ENCODE measurements at regions not wholly inside any gene's neighbourhood (a gene's known extent, or its start where the extent isn't known, plus 50 kb on each side); places are given as distances from the start of the nearest gene placed in this dataset.

- TF ChIP-seq, protein P1, sequence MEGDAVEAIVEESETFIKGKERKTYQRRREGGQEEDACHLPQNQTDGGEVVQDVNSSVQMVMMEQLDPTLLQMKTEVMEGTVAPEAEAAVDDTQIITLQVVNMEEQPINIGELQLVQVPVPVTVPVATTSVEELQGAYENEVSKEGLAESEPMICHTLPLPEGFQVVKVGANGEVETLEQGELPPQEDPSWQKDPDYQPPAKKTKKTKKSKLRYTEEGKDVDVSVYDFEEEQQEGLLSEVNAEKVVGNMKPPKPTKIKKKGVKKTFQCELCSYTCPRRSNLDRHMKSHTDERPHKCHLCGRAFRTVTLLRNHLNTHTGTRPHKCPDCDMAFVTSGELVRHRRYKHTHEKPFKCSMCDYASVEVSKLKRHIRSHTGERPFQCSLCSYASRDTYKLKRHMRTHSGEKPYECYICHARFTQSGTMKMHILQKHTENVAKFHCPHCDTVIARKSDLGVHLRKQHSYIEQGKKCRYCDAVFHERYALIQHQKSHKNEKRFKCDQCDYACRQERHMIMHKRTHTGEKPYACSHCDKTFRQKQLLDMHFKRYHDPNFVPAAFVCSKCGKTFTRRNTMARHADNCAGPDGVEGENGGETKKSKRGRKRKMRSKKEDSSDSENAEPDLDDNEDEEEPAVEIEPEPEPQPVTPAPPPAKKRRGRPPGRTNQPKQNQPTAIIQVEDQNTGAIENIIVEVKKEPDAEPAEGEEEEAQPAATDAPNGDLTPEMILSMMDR (IDR thresholded peaks at IDR 0.05; ENCODE audit: unreplicated experiment), result no peak
- Mint-ChIP-seq H3K4me1 (peaks cover 40% of the 10 kb centered on the region), H3K27ac (no peak overlapping the region), H3K4me3 (no peak overlapping the region), H3K27me3 (ENCODE audit: low read depth) (no peaks in the 10 kb centered on the region), H3K36me3 (no peaks in the 10 kb centered on the region), H3K9me3 (peaks cover 6% of the 10 kb centered on the region)
- DNase-seq (ENCODE audit: low spot score in 2 of 2, unreplicated experiment in 2 of 2), result no peak
Measured at GRCh38 chr4:156195914-156196313, 242.2 kb upstream of the CTSO start.

DNA sequence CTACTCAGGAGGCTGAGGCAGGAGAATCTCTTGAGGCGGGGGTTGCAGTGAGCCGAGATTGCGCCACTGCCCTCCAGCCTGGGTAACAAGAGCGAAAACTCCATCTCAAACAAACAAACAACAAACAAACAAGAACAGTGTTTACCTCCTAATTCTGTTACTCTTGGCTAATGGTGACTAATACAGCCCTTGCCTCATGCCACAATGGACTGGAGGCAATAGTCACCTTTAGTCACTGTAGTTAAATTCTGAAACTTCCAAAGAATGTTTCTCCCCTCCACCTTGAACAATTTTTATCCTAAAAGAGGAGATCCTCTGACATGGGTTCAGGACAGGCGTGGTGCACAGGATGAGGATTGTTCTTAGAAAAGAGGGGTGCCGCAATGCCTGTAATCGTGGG, 241.2 kb upstream of the CTSO start:
- no peak overlapping the region for H3K27ac Mint-ChIP-seq
- H3K9me3 Mint-ChIP-seq, result peaks cover 6% of the 10 kb centered on the region
- H3K4me1 Mint-ChIP-seq, result peaks cover 46% of the 10 kb centered on the region
- no peak for DNase-seq (ENCODE audit: low spot score in 2 of 2, unreplicated experiment in 2 of 2)
- TF ChIP-seq, protein P1 (IDR thresholded peaks at IDR 0.05; ENCODE audit: unreplicated experiment), result no peak
- H3K27me3 Mint-ChIP-seq (ENCODE audit: low read depth), result no peaks in the 10 kb centered on the region
- no peaks in the 10 kb centered on the region for H3K36me3 Mint-ChIP-seq
- H3K4me3 Mint-ChIP-seq, result no peak overlapping the region

- Mint-ChIP-seq H3K27me3 (ENCODE audit: low read depth) (no peaks in the 10 kb centered on the region), H3K36me3 (no peaks in the 10 kb centered on the region), H3K27ac (no peak overlapping the region), H3K4me3 (no peak overlapping the region), H3K4me1 (peaks cover 53% of the 10 kb centered on the region), H3K9me3 (peaks cover 6% of the 10 kb centered on the region)
- no peak for DNase-seq (ENCODE audit: low spot score in 2 of 2, unreplicated experiment in 2 of 2)
- TF ChIP-seq, protein P1 (IDR thresholded peaks at IDR 0.05; ENCODE audit: unreplicated experiment), result no peak
Measured at GRCh38 chr4:156193800-156194199, 240.1 kb upstream of the CTSO start.

- Mint-ChIP-seq H3K36me3 (no peaks in the 10 kb centered on the region), H3K4me1 (peaks cover 53% of the 10 kb centered on the region), H3K4me3 (no peak overlapping the region), H3K9me3 (peaks cover 4% of the 10 kb centered on the region), H3K27ac (peak overlapping the region; percentile 68), H3K27me3 (ENCODE audit: low read depth) (no peaks in the 10 kb centered on the region)
- DNase-seq (ENCODE audit: low spot score in 2 of 2, unreplicated experiment in 2 of 2), result no peak
- TF ChIP-seq, protein P1 (IDR thresholded peaks at IDR 0.05; ENCODE audit: unreplicated experiment), result no peak
Measured at GRCh38 chr4:156193106-156193505, 239.4 kb upstream of the CTSO start.

DNA sequence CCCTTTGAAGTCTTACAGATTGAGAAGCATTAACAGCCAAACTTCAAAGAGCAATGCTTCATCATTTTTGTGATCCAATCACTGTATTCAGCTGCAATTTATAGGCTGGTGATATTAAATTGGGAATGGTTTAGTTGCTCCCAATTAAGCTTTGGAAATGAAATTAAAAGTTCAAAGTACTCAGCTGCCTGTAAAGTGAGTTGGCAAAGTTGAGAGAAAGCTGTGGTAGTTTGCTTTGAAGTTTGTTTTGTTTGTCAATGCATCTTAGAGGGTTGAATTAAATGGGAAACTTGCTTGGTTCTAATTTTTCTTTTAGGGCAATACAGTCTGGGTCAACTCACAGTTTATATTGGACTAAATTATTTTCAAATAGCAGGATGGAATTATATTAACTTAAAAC, 238.4 kb upstream of the CTSO start:
- Mint-ChIP-seq H3K4me1 (peaks cover 53% of the 10 kb centered on the region), H3K4me3 (no peak overlapping the region), H3K27ac (peak overlapping the region; percentile 75), H3K27me3 (ENCODE audit: low read depth) (no peaks in the 10 kb centered on the region), H3K36me3 (no peaks in the 10 kb centered on the region), H3K9me3 (no peaks in the 10 kb centered on the region)
- TF ChIP-seq, protein P1 (IDR thresholded peaks at IDR 0.05; ENCODE audit: unreplicated experiment), result no peak
- DNase-seq (ENCODE audit: low spot score in 2 of 2, unreplicated experiment in 2 of 2), result no peak

Measured in mesothelial cell of epicardium (in vitro differentiated cells).